DND-41 (cell line): ENCODE measurements at regions not wholly inside any gene's neighbourhood (a gene's known extent, or its start where the extent isn't known, plus 50 kb on each side); places are given as distances from the start of the nearest gene placed in this dataset.
"Not testable (repeated sequence)": the region's sequence is repeated elsewhere in the genome, so short reads cannot be mapped to it uniquely, and the experiment has no call there.

Experiments used
- ATAC-seq: fragments of 200-7000 bp; cut with Tn5 transposase; 3 replicates; pipeline ENCODE4 v1.9.1; 2021; ENCODE audit warnings: low read depth; ENCODE audit not compliant: insufficient read depth
- DNase-seq: peaks from one replicate; pipeline ENCODE4 v3.0.0-alpha.2; 2020
- H2AFZ ChIP-seq: 2 replicates; pipeline ENCODE4 v1.6.0; 2012; ENCODE audit warnings: low read depth, low read length
- H3K27ac ChIP-seq: 2 replicates; pipeline ENCODE4 v1.5.1; 2012; ENCODE audit warnings: low read length, inconsistent platforms
- H3K27me3 ChIP-seq: fragments of 200-600 bp; sonication (generic); 2 replicates; pipeline ENCODE4 v1.6.0; 2012; ENCODE audit warnings: low read length, mild to moderate bottlenecking, inconsistent platforms; ENCODE audit not compliant: insufficient read depth, poor library complexity
- H3K36me3 ChIP-seq: 2 replicates; pipeline ENCODE4 v1.5.1; 2012; ENCODE audit warnings: low read length, inconsistent platforms; ENCODE audit not compliant: insufficient read depth
- H3K4me1 ChIP-seq: 2 replicates; pipeline ENCODE4 v1.5.1; 2012; ENCODE audit warnings: mild to moderate bottlenecking, low read length; ENCODE audit not compliant: insufficient read depth
- H3K4me2 ChIP-seq: 2 replicates; pipeline ENCODE4 v1.6.0; 2012; ENCODE audit warnings: mild to moderate bottlenecking, moderate library complexity, low read length, inconsistent platforms; ENCODE audit not compliant: insufficient read depth
- H3K4me3 ChIP-seq, 2 experiments: fragments of 200-600 bp in 1 of 2; shearing (Covaris generic) in 1 of 2; 2 replicates each; pipeline ENCODE4 v1.5.1; 2012 to 2016; ENCODE audit warnings: inconsistent platforms in 2 of 2, low read length in 2 of 2, mild to moderate bottlenecking in 2 of 2, low read depth in 1 of 2, moderate library complexity in 1 of 2
- H3K79me2 ChIP-seq: 2 replicates; pipeline ENCODE4 v1.6.0; 2012; ENCODE audit warnings: low read length, inconsistent platforms; ENCODE audit not compliant: insufficient read depth
- H3K9ac ChIP-seq: 2 replicates; pipeline ENCODE4 v1.6.0; 2012; ENCODE audit warnings: low read depth, mild to moderate bottlenecking, inconsistent platforms, low read length, moderate library complexity
- H3K9me3 ChIP-seq: 2 replicates; pipeline ENCODE4 v1.5.1; 2012; ENCODE audit warnings: low read length, moderate library complexity, mild to moderate bottlenecking, inconsistent platforms; ENCODE audit not compliant: insufficient read depth, severe bottlenecking
- H4K20me1 ChIP-seq: 2 replicates; pipeline ENCODE4 v1.6.0; 2012; ENCODE audit warnings: low read length; ENCODE audit not compliant: insufficient read depth
- CTCF ChIP-seq: IDR thresholded peaks from 2 replicates; pipeline ENCODE4 v1.5.1; 2012; ENCODE audit warnings: borderline replicate concordance, low read length, moderate library complexity, mild to moderate bottlenecking; ENCODE audit not compliant: poor library complexity, severe bottlenecking; ENCODE audit errors: extremely low read depth
- EZH2 ChIP-seq: IDR thresholded peaks from 3 replicates; pipeline ENCODE4 v1.6.1; 2012; ENCODE audit warnings: borderline replicate concordance, low read depth, mild to moderate bottlenecking, moderate library complexity, low read length, inconsistent platforms; ENCODE audit not compliant: severe bottlenecking

- H3K9ac ChIP-seq: no peak overlapping the region
- H3K4me2 ChIP-seq: no peak overlapping the region
- H3K79me2 ChIP-seq: no peaks in the 10 kb centered on the region
- no peaks in the 10 kb centered on the region for H3K9me3 ChIP-seq
- H3K27ac ChIP-seq: no peak overlapping the region
- H3K36me3 ChIP-seq: no peaks in the 10 kb centered on the region
- no peak overlapping the region for H3K4me3 ChIP-seq
- H4K20me1 ChIP-seq: no peaks in the 10 kb centered on the region
- H3K27me3 ChIP-seq: no peaks in the 10 kb centered on the region
- no peak overlapping the region for H2AFZ ChIP-seq
- ATAC-seq (no peak), DNase-seq (no peak)
- no peaks in the 10 kb centered on the region for H3K4me1 ChIP-seq
- no peak for TF ChIP-seq CTCF
Measured at GRCh38 chr7:91434836-91435235, 170.6 kb downstream of the FZD1 start.

- ATAC-seq: no peak
- no peaks in the 10 kb centered on the region for H3K79me2 ChIP-seq
- H3K4me1 ChIP-seq: no peaks in the 10 kb centered on the region
- no peaks in the 10 kb centered on the region for H3K9me3 ChIP-seq
- no peak for TF ChIP-seq CTCF
- TF ChIP-seq EZH2: no peak
- H3K4me3 ChIP-seq: no peak overlapping the region
- H3K9ac ChIP-seq: no peak overlapping the region
- no peaks in the 10 kb centered on the region for H4K20me1 ChIP-seq
- H3K27ac ChIP-seq: no peak overlapping the region
- no peak overlapping the region for H3K4me2 ChIP-seq
- no peak for DNase-seq
- no peaks in the 10 kb centered on the region for H3K36me3 ChIP-seq
- H3K27me3 ChIP-seq: no peaks in the 10 kb centered on the region
- no peak overlapping the region for H2AFZ ChIP-seq
Measured at GRCh38 chr7:91435381-91436059, 171.3 kb downstream of the FZD1 start.

GRCh38 chr7:91436655-91437054 is 172.4 kb downstream of the FZD1 start:
- H3K4me2 ChIP-seq: no peak overlapping the region
- H3K27me3 ChIP-seq: no peaks in the 10 kb centered on the region
- TF ChIP-seq EZH2 (no peak), CTCF (no peak)
- H2AFZ ChIP-seq: no peak overlapping the region
- no peak for DNase-seq
- H3K4me1 ChIP-seq: no peaks in the 10 kb centered on the region
- no peaks in the 10 kb centered on the region for H3K79me2 ChIP-seq
- ATAC-seq: no peak
- H3K4me3 ChIP-seq: no peak overlapping the region
- no peak overlapping the region for H3K9ac ChIP-seq
- no peaks in the 10 kb centered on the region for H3K36me3 ChIP-seq
- no peak overlapping the region for H3K27ac ChIP-seq
- no peaks in the 10 kb centered on the region for H3K9me3 ChIP-seq
- H4K20me1 ChIP-seq: no peaks in the 10 kb centered on the region

- not testable (repeated sequence) for H3K9me3 ChIP-seq, H3K4me1 ChIP-seq, H3K9ac ChIP-seq, H3K4me3 ChIP-seq, H3K27ac ChIP-seq, H2AFZ ChIP-seq, H4K20me1 ChIP-seq, H3K4me2 ChIP-seq, H3K36me3 ChIP-seq, H3K27me3 ChIP-seq, H3K79me2 ChIP-seq, ATAC-seq, DNase-seq
Measured at GRCh38 chr7:91440198-91440597, 176.0 kb downstream of the FZD1 start.
